Testis (tissue), 2 donors: ENCODE measurements at regions not wholly inside any gene's neighbourhood (a gene's known extent, or its start where the extent isn't known, plus 50 kb on each side); places are given as distances from the start of the nearest gene placed in this dataset.

ENCODE experiments used
- DNase-seq: peaks from one replicate; pipeline ENCODE4 v3.0.0-alpha.2; 2019
- H3K27ac ChIP-seq, 2 donors: fragments of 200-600 bp; sonication (generic); one replicate each; pipeline ENCODE4 v1.5.1; 2019
- H3K27me3 ChIP-seq: fragments of 200-600 bp; sonication (generic); one replicate; pipeline ENCODE4 v1.5.1; 2019
- H3K36me3 ChIP-seq: fragments of 200-600 bp; sonication (generic); one replicate; pipeline ENCODE4 v1.5.1; 2017; ENCODE audit warnings: low read depth; ENCODE audit errors: missing control alignments
- H3K4me1 ChIP-seq: fragments of 200-600 bp; sonication (generic); one replicate; pipeline ENCODE4 v1.5.1; 2019
- H3K4me3 ChIP-seq, 2 donors: fragments of 200-600 bp; sonication (generic); one replicate each; pipeline ENCODE4 v1.5.1; 2017 to 2019
- H3K9me3 ChIP-seq: fragments of 200-600 bp; sonication (generic); one replicate; pipeline ENCODE4 v1.5.1; 2017
- POLR2A ChIP-seq: fragments of 450-650 bp; IDR thresholded peaks from one replicate; pipeline ENCODE4 v1.6.1; 2017; ENCODE audit warnings: antibody characterized with exemption, mild to moderate bottlenecking, moderate library complexity
- WGBS, 2 donors: methylation state at CpG; one replicate each; pipeline ENCODE4 v1.1.5; 2018; 5-methylcytosine and 5-hydroxymethylcytosine counted together
- intact Hi-C: fragments of 100-400 bp; cut with DNase I; formaldehyde crosslinking; loops from one replicate; pipeline ENCODE4 v1.15.1; 2023; ENCODE audit warnings: low total_unique reads
- TF ChIP-seq, protein P1 (sequence below), 3 experiments: fragments of 450-650 bp in 2 of 3; fragments of 200-600 bp in 1 of 3; sonication (generic) in 1 of 3; IDR thresholded peaks; one replicate each; pipeline ENCODE4 v1.5.1; 2016 to 2019; ENCODE audit warnings: antibody characterized with exemption in 3 of 3, mild to moderate bottlenecking in 2 of 3, moderate library complexity in 1 of 3

DNA sequence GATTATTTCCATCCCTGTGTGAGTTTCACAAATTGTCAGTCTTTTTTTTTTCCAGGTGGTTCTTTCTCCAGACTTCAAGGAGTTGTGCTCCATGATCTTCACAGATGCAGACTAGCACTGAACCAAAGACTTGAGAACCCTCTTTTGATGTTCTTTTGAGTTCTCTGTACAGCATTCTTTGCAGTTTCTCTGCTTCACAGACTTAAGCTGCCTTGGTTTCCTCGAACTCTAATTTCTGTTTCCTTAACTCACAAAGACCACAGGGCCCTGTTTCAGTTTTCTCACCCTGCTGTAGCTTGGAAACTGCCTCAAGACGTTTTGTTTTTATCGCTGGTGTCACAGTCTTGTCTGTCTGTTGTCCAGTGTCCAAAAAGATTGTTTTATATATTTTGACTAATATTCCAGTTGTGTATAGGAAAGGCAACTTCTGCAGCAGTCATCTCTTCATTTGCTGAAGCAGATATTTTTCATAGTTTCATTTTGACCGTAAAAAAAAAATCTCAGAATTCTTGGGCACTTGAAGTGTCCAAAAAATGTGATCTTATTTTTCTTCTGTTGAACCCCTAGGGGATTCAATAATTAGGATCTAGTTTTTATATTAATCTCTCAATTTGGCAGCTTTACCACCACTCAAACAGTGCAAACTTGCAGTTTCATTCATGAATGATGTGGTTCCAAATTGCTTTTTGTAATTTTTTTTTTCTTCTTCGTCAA lies 97.0 kb upstream of the MC4R start:
- H3K9me3 ChIP-seq = no peaks in the 10 kb centered on the region
- intact Hi-C loops = no loop called here
- 50 to 53% methylated on average over 5 of the region's 5 CpGs for WGBS, 2 donors
- H3K4me1 ChIP-seq = no peaks in the 10 kb centered on the region
- H3K27ac ChIP-seq = no peak overlapping the region
- H3K36me3 ChIP-seq = no peaks in the 10 kb centered on the region
- TF ChIP-seq, protein P1, sequence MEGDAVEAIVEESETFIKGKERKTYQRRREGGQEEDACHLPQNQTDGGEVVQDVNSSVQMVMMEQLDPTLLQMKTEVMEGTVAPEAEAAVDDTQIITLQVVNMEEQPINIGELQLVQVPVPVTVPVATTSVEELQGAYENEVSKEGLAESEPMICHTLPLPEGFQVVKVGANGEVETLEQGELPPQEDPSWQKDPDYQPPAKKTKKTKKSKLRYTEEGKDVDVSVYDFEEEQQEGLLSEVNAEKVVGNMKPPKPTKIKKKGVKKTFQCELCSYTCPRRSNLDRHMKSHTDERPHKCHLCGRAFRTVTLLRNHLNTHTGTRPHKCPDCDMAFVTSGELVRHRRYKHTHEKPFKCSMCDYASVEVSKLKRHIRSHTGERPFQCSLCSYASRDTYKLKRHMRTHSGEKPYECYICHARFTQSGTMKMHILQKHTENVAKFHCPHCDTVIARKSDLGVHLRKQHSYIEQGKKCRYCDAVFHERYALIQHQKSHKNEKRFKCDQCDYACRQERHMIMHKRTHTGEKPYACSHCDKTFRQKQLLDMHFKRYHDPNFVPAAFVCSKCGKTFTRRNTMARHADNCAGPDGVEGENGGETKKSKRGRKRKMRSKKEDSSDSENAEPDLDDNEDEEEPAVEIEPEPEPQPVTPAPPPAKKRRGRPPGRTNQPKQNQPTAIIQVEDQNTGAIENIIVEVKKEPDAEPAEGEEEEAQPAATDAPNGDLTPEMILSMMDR (IDR thresholded peaks at IDR 0.05) = no peak
- no peak for TF ChIP-seq POLR2A
- no peaks in the 10 kb centered on the region for H3K27me3 ChIP-seq
- H3K4me3 ChIP-seq = no peak overlapping the region
- no peak for DNase-seq

DNA sequence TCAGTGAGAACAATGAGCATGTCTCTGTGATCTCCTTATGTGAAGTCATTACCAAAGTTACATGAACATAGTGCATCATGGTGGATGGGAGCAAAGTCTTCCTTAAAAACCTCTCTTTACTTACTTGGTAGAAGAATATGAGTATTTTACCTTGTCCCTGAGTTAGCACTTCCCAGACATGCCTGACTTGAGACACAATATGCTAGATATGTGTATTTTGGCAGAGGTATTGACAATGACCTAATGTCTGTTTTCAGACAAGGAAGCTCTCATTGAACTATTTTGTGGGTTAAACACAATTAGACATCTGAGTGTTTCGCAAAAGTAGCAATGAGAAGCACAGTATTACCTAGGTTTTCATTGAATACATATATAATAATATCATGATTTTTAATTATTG lies 99.1 kb upstream of the MC4R start:
- H3K4me1 ChIP-seq = no peaks in the 10 kb centered on the region
- H3K4me3 ChIP-seq = no peak overlapping the region
- no peaks in the 10 kb centered on the region for H3K9me3 ChIP-seq
- intact Hi-C loops = no loop called here
- H3K36me3 ChIP-seq = no peaks in the 10 kb centered on the region
- no peak overlapping the region for H3K27ac ChIP-seq
- H3K27me3 ChIP-seq = no peaks in the 10 kb centered on the region
- TF ChIP-seq, protein P1 (IDR thresholded peaks at IDR 0.05) = no peak
- TF ChIP-seq POLR2A = no peak
- no peak for DNase-seq
- 48 to 96% methylated on average over 1 of the region's 1 CpG for WGBS, 2 donors

DNA sequence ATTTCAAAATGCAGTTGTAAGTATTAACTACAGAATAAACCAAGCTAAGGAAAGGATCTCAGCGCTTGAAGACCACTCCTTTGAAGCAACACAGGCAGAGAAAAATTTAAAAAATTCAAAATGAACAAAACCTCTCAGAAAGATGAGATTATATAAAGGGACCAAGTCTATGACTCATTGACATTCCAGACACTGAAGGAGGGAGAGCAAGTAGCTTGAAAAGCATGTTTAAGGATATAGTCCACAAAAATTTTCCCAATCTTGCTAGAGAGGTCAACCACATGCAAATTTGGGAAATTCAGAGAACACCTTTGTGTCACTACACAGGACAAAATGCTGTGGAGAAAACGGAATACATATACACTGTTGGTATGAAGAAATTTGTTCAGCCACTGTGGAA lies 112.6 kb upstream of the MC4R start:
- Histone ChIP-seq H3K4me1 (no peaks in the 10 kb centered on the region), H3K9me3 (no peaks in the 10 kb centered on the region), H3K27me3 (no peaks in the 10 kb centered on the region), H3K4me3 (no peak overlapping the region), H3K27ac (no peak overlapping the region), H3K36me3 (no peaks in the 10 kb centered on the region)
- WGBS, 2 donors = 82 to 85% methylated on average over 2 of the region's 2 CpGs
- no peak for TF ChIP-seq POLR2A
- TF ChIP-seq, protein P1 (IDR thresholded peaks at IDR 0.05) = no peak
- DNase-seq = no peak
- intact Hi-C loops = no loop called here

DNA sequence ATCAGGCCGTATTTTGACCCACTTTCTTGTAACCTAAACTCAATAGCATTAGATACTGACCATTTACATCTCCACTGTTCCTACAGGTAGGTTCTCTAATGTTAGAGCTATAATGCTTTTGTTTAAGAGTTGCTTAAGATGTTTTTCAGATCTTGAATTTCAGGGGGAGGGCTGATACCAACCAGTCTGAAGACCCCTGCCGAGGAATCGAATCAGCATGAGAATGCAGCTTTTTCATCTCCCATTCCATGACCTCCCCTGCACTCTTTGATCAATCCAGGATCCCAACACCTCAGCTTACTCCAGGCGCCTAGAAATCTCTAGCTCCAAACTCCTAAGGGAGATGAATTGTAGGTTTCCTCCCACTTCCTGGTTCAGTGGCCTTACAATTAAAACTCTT lies 120.5 kb upstream of the MC4R start:
- TF ChIP-seq POLR2A = no peak
- TF ChIP-seq, protein P1 (IDR thresholded peaks at IDR 0.05) = no peak
- 54 to 74% methylated on average over 4 of the region's 4 CpGs for WGBS, 2 donors
- Histone ChIP-seq H3K4me1 (no peaks in the 10 kb centered on the region), H3K4me3 (no peak overlapping the region), H3K36me3 (no peaks in the 10 kb centered on the region), H3K27ac (no peak overlapping the region), H3K9me3 (no peaks in the 10 kb centered on the region), H3K27me3 (no peaks in the 10 kb centered on the region)
- intact Hi-C loops = no loop called here
- DNase-seq = no peak

DNA sequence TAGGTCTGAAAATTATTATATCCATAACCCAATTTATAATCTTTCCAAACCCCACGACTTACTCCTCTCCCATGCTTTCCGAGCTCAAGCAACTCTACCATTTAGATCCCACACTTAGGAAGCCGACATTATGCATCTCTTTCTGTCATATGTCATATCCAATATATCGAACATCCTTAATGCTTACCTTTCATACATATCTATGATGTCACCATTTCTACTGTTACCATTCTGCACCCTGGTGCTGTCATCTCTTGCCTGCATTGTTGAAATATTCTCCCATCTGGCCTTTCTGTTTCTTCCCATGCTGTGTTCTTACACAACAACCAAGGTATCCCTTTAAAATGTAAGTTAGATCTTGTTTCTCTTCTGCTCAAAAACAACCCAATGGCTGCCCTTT lies 127.1 kb upstream of the MC4R start:
- Histone ChIP-seq H3K4me1 (no peaks in the 10 kb centered on the region), H3K36me3 (no peaks in the 10 kb centered on the region), H3K27ac (no peak overlapping the region), H3K27me3 (no peaks in the 10 kb centered on the region), H3K4me3 (no peak overlapping the region), H3K9me3 (no peaks in the 10 kb centered on the region)
- TF ChIP-seq, protein P1 (IDR thresholded peaks at IDR 0.05) = no peak
- no peak for TF ChIP-seq POLR2A
- WGBS, 2 donors = 89 to 99% methylated on average over 4 of the region's 4 CpGs
- intact Hi-C loops = no loop called here
- no peak for DNase-seq
